ENCODE measurements at regions not wholly inside any gene's neighbourhood (a gene's known extent, or its start where the extent isn't known, plus 50 kb on each side); places are given as distances from the start of the nearest gene placed in this dataset.
"Not testable (repeated sequence)": the region's sequence is repeated elsewhere in the genome, so short reads cannot be mapped to it uniquely, and the experiment has no call there.

DNA sequence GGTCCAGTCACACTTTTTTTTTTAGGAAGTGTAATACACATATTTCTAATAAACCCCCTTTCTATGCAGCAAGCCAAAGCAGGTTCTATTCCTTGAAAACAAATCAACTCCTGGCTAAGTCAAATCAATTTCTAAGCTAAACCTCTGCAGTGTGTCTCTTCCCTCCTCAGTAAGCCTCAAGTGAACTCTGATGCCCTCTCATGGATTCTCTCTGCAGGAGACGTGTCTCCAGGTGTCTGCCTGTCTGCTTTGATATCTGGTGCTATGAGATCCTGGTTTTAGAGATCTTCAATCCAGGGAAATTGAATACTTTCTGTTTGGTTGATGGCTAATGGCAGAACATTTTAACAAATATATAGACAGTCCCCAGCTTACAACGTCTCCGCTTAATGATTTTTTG, 791.7 kb downstream of the AACS start:
- H3K27me3 ChIP-seq, result no peaks in the 10 kb centered on the region
- H3K36me3 ChIP-seq, result no peaks in the 10 kb centered on the region
- no peak for DNase-seq
- H3K9me3 ChIP-seq, result no peaks in the 10 kb centered on the region
- H3K4me1 ChIP-seq, result no peaks in the 10 kb centered on the region
- no peak overlapping the region for H3K27ac ChIP-seq
- H3K4me3 ChIP-seq, result no peak overlapping the region
- TF ChIP-seq, protein P1, sequence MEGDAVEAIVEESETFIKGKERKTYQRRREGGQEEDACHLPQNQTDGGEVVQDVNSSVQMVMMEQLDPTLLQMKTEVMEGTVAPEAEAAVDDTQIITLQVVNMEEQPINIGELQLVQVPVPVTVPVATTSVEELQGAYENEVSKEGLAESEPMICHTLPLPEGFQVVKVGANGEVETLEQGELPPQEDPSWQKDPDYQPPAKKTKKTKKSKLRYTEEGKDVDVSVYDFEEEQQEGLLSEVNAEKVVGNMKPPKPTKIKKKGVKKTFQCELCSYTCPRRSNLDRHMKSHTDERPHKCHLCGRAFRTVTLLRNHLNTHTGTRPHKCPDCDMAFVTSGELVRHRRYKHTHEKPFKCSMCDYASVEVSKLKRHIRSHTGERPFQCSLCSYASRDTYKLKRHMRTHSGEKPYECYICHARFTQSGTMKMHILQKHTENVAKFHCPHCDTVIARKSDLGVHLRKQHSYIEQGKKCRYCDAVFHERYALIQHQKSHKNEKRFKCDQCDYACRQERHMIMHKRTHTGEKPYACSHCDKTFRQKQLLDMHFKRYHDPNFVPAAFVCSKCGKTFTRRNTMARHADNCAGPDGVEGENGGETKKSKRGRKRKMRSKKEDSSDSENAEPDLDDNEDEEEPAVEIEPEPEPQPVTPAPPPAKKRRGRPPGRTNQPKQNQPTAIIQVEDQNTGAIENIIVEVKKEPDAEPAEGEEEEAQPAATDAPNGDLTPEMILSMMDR (IDR thresholded peaks at IDR 0.05), result no peak
- no peak for TF ChIP-seq POLR2A (IDR thresholded peaks at IDR 0.05)

DNA sequence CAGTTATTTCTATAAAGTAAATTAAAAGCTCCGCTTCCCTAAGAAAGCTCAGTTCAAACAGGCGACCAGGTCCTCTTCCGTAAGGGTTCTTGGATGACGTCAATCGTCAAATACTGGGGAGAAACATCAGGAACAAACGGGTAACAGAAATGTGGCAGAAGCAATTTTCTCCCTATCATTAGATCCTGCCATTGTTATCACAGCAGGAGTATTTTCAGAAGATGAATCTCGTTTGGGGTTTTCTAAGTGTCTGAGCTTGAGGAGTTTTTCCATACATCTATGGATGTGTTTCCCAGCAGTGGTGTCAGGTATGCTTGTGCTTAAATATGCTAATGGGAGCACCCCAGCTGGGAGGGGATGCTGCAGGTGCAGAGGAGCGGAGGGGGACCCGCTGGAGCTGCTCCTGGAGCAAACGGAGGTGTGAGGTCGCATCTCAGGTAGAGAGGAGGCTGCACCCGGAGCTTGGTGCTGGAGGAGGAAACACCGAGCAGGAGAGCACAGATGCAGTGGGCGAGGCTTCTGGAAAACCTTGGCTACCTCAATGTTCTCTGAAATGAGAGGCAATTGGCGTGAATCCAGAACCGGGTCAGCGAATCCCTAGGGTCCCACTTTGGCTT, 795.5 kb downstream of the AACS start:
- H3K4me3 ChIP-seq, result no peak overlapping the region
- H3K27ac ChIP-seq, result no peak overlapping the region
- no peaks in the 10 kb centered on the region for H3K36me3 ChIP-seq
- no peaks in the 10 kb centered on the region for H3K27me3 ChIP-seq
- H3K9me3 ChIP-seq, result no peaks in the 10 kb centered on the region
- DNase-seq, result no peak
- no peak for TF ChIP-seq POLR2A (IDR thresholded peaks at IDR 0.05)
- TF ChIP-seq, protein P1 (IDR thresholded peaks at IDR 0.05), result no peak
- no peaks in the 10 kb centered on the region for H3K4me1 ChIP-seq

GRCh38 chr12:125861299-125862281, 796.4 kb downstream of the AACS start:
- DNase-seq, result peak in 2 of 3 donors; percentile 45 to 78
- H3K4me3 ChIP-seq, result peak overlapping the region in 1 of 4 donors; percentile 34
- TF ChIP-seq POLR2A (IDR thresholded peaks at IDR 0.05), result no peak
- TF ChIP-seq, protein P1 (IDR thresholded peaks at IDR 0.05), result no peak
- no peaks in the 10 kb centered on the region for H3K27me3 ChIP-seq
- no peaks in the 10 kb centered on the region for H3K36me3 ChIP-seq
- H3K27ac ChIP-seq, result no peak overlapping the region
- no peaks in the 10 kb centered on the region for H3K9me3 ChIP-seq
- no peaks in the 10 kb centered on the region for H3K4me1 ChIP-seq

DNA sequence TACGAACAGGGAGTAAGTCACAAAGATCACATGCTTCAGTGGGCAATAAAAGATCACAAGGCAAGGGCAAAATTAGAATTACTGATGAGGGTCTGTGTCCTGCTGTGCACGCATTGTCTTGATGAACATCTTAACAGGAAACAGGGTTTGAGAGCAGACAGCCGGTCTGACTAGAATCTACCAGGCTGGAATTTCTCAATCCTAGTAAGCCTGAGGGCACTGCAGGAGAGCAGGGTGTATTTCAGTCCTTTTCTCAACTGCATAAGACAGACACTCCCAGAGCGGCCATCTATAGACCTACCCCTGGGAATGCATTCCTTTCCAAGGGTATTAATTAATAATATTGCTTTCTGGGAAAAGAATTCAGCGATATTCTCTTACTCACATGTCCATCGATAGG, 800.0 kb downstream of the AACS start:
- not testable (repeated sequence) for H3K4me3 ChIP-seq, H3K36me3 ChIP-seq, DNase-seq, H3K27ac ChIP-seq, H3K27me3 ChIP-seq, H3K4me1 ChIP-seq, H3K9me3 ChIP-seq

DNA sequence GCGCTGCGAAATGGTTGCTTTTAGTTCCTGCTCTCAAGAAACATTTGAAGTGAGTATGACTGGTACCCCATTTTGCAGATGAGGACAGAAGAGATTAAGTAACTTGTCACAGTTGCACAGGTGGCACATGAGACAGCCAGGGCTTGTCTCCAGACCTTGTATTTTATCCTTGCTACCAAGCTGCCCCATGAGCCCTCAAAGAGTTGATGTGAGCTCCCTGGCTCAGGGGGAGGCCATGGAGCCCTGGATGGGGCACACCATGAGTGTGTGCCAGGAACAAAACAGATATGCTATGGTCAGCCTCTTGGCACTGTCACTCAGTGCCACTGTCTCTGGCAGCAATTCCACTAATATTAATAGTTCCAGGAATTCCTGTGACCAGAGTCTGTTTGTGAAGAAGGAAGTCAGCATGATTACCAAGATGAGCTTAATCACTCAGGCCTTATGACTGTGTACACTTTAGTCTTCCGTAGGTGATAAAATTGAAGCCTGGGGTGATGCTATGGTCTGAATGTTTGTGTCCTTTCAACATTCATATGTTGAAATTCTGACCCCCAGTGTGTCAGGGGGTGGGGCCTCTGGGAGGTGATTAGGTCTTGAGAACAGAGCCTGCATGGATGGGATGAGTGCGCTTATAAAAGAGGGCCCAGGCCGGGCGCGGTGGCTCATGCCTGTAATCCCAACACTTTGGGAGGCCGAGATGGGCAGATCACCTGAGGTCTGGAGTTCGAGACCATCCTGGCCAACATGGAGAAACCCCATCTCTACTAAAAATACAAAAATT, 806.8 kb downstream of the AACS start:
- no peak overlapping the region for H3K27ac ChIP-seq
- no peaks in the 10 kb centered on the region for H3K4me1 ChIP-seq
- no peak for DNase-seq

More for the DNA sequence above, 806.8 kb downstream of the AACS start:
- no peaks in the 10 kb centered on the region for H3K27me3 ChIP-seq
- no peaks in the 10 kb centered on the region for H3K9me3 ChIP-seq
- no peak for TF ChIP-seq POLR2A (IDR thresholded peaks at IDR 0.05)
- TF ChIP-seq, protein P1 (IDR thresholded peaks at IDR 0.05), result no peak
- no peaks in the 10 kb centered on the region for H3K36me3 ChIP-seq
- H3K4me3 ChIP-seq, result no peak overlapping the region
